ENCODE measurements at regions not wholly inside any gene's neighbourhood (a gene's known extent, or its start where the extent isn't known, plus 50 kb on each side); places are given as distances from the start of the nearest gene placed in this dataset.

GRCh38 chr13:111006506-111007031 is 91.7 kb upstream of the ANKRD10 start:
- H3K27ac ChIP-seq (replicated peaks; ENCODE audit: low read length) = no peak overlapping the region
- H3K18ac ChIP-seq (ENCODE audit: low read length) = no peak overlapping the region
- H2AFZ ChIP-seq (ENCODE audit: low read length) = peak overlapping the region; percentile 67
- H3K14ac ChIP-seq (ENCODE audit: low read length) = no peak overlapping the region
- no CpG with 5 or more reads among the region's 13 CpGs for WGBS, 2 donors (ENCODE audit: extremely low coverage in 2 of 2, insufficient read length in 2 of 2, insufficient replicate concordance in 1 of 2)
- H3K79me1 ChIP-seq (ENCODE audit: low read depth, low read length) = no peaks in the 10 kb centered on the region
- H3K23ac ChIP-seq (ENCODE audit: low read depth, low read length, poor library complexity) = no peak overlapping the region
- no peak overlapping the region for H3K9ac ChIP-seq (ENCODE audit: low read depth, low read length, poor library complexity)
- H3K4me2 ChIP-seq (ENCODE audit: insufficient read depth, low read length, poor library complexity, severe bottlenecking) = no peak overlapping the region
- H4K91ac ChIP-seq (ENCODE audit: low read depth, low read length, poor library complexity) = no peak overlapping the region
- no peak overlapping the region for H2BK12ac ChIP-seq (ENCODE audit: low read length)
- no peak overlapping the region for H4K8ac ChIP-seq (ENCODE audit: low read depth, low read length)
- no peak overlapping the region for H3K4me3 ChIP-seq (ENCODE audit: low read length in 2 of 2)
- peaks cover 0 to 5% (median 0%) of the 10 kb centered on the region in 3 experiments for H3K27me3 ChIP-seq (ENCODE audit: control insufficient read depth in 3 of 3, insufficient read depth in 3 of 3, low read depth in 1 of 3, low read length in 3 of 3)
- no peaks in the 10 kb centered on the region for H3K9me3 ChIP-seq (replicated peaks in 1 of 2; ENCODE audit: control insufficient read depth in 2 of 2, insufficient read depth in 1 of 2, low read depth in 1 of 2, low read length in 2 of 2)
- peaks cover 0 to 5% of the 10 kb centered on the region in 2 donors for H3K4me1 ChIP-seq (ENCODE audit: control insufficient read depth in 2 of 2, insufficient read depth in 1 of 2, low read depth in 1 of 2, low read length in 2 of 2)
- no peak overlapping the region for H2BK15ac ChIP-seq (ENCODE audit: low read length)
- no peak overlapping the region for H2BK5ac ChIP-seq (ENCODE audit: low read length)
- no peaks in the 10 kb centered on the region for H3K36me3 ChIP-seq (replicated peaks in 1 of 2; ENCODE audit: control insufficient read depth in 2 of 2, insufficient read depth in 2 of 2, low read length in 2 of 2)
- DNase-seq (ENCODE audit: low spot score) = peak; percentile 1
- no peak overlapping the region for H2AK5ac ChIP-seq (ENCODE audit: low read depth, low read length)
- no peak overlapping the region for H2BK120ac ChIP-seq (ENCODE audit: low read depth, low read length)
- H3K4ac ChIP-seq (ENCODE audit: low read length) = no peak overlapping the region

GRCh38 chr13:111005808-111006505 is 91.1 kb upstream of the ANKRD10 start:
- H3K18ac ChIP-seq (ENCODE audit: low read length) = no peak overlapping the region
- no peak overlapping the region for H2AK5ac ChIP-seq (ENCODE audit: low read depth, low read length)
- no peak overlapping the region for H2AFZ ChIP-seq (ENCODE audit: low read length)
- no peak overlapping the region for H2BK5ac ChIP-seq (ENCODE audit: low read length)
- H3K14ac ChIP-seq (ENCODE audit: low read length) = no peak overlapping the region
- H3K4me2 ChIP-seq (ENCODE audit: insufficient read depth, low read length, poor library complexity, severe bottlenecking) = no peak overlapping the region
- H2BK120ac ChIP-seq (ENCODE audit: low read depth, low read length) = no peak overlapping the region
- WGBS, 2 donors (ENCODE audit: extremely low coverage in 2 of 2, insufficient read length in 2 of 2, insufficient replicate concordance in 1 of 2) = no CpG with 5 or more reads among the region's 16 CpGs
- no peaks in the 10 kb centered on the region for H3K9me3 ChIP-seq (replicated peaks in 1 of 2; ENCODE audit: control insufficient read depth in 2 of 2, insufficient read depth in 1 of 2, low read depth in 1 of 2, low read length in 2 of 2)
- H3K4me1 ChIP-seq (ENCODE audit: control insufficient read depth in 2 of 2, insufficient read depth in 1 of 2, low read depth in 1 of 2, low read length in 2 of 2) = peaks cover 0 to 5% of the 10 kb centered on the region in 2 donors
- H3K4me3 ChIP-seq (ENCODE audit: low read length in 2 of 2) = peak overlapping the region in 1 of 2 donors; percentile 12
- peaks cover 0 to 7% (median 0%) of the 10 kb centered on the region in 3 experiments for H3K27me3 ChIP-seq (ENCODE audit: control insufficient read depth in 3 of 3, insufficient read depth in 3 of 3, low read depth in 1 of 3, low read length in 3 of 3)
- no peak overlapping the region for H4K91ac ChIP-seq (ENCODE audit: low read depth, low read length, poor library complexity)
- H2BK12ac ChIP-seq (ENCODE audit: low read length) = no peak overlapping the region
- no peaks in the 10 kb centered on the region for H3K36me3 ChIP-seq (replicated peaks in 1 of 2; ENCODE audit: control insufficient read depth in 2 of 2, insufficient read depth in 2 of 2, low read length in 2 of 2)
- no peak for DNase-seq (ENCODE audit: low spot score)
- H3K79me1 ChIP-seq (ENCODE audit: low read depth, low read length) = no peaks in the 10 kb centered on the region
- H2BK15ac ChIP-seq (ENCODE audit: low read length) = no peak overlapping the region
- H3K27ac ChIP-seq (replicated peaks; ENCODE audit: low read length) = no peak overlapping the region
- H3K9ac ChIP-seq (ENCODE audit: low read depth, low read length, poor library complexity) = no peak overlapping the region
- H3K4ac ChIP-seq (ENCODE audit: low read length) = no peak overlapping the region
- H4K8ac ChIP-seq (ENCODE audit: low read depth, low read length) = no peak overlapping the region
- H3K23ac ChIP-seq (ENCODE audit: low read depth, low read length, poor library complexity) = no peak overlapping the region

- Histone ChIP-seq H3K4me1 (ENCODE audit: control insufficient read depth in 2 of 2, insufficient read depth in 1 of 2, low read depth in 1 of 2, low read length in 2 of 2) (peaks cover 0 to 5% of the 10 kb centered on the region in 2 donors), H2AK5ac (ENCODE audit: low read depth, low read length) (no peak overlapping the region), H3K18ac (ENCODE audit: low read length) (no peak overlapping the region), H3K4me3 (ENCODE audit: low read length in 2 of 2) (peak overlapping the region in 1 of 2 donors; percentile 43), H3K4me2 (ENCODE audit: insufficient read depth, low read length, poor library complexity, severe bottlenecking) (no peak overlapping the region), H2BK5ac (ENCODE audit: low read length) (no peak overlapping the region), H3K27me3 (ENCODE audit: control insufficient read depth in 3 of 3, insufficient read depth in 3 of 3, low read depth in 1 of 3, low read length in 3 of 3) (peaks cover 0 to 11% (median 0%) of the 10 kb centered on the region in 3 experiments), H2BK12ac (ENCODE audit: low read length) (no peak overlapping the region), H3K14ac (ENCODE audit: low read length) (no peak overlapping the region), H4K91ac (ENCODE audit: low read depth, low read length, poor library complexity) (no peak overlapping the region), H3K36me3 (replicated peaks in 1 of 2; ENCODE audit: control insufficient read depth in 2 of 2, insufficient read depth in 2 of 2, low read length in 2 of 2) (no peaks in the 10 kb centered on the region), H3K23ac (ENCODE audit: low read depth, low read length, poor library complexity) (no peak overlapping the region), H3K9me3 (replicated peaks in 1 of 2; ENCODE audit: control insufficient read depth in 2 of 2, insufficient read depth in 1 of 2, low read depth in 1 of 2, low read length in 2 of 2) (no peaks in the 10 kb centered on the region), H3K27ac (replicated peaks; ENCODE audit: low read length) (no peak overlapping the region), H3K4ac (ENCODE audit: low read length) (no peak overlapping the region), H3K9ac (ENCODE audit: low read depth, low read length, poor library complexity) (no peak overlapping the region), H2AFZ (ENCODE audit: low read length) (no peak overlapping the region), H3K79me1 (ENCODE audit: low read depth, low read length) (no peaks in the 10 kb centered on the region), H2BK15ac (ENCODE audit: low read length) (no peak overlapping the region), H2BK120ac (ENCODE audit: low read depth, low read length) (no peak overlapping the region), H4K8ac (ENCODE audit: low read depth, low read length) (no peak overlapping the region)
- no peak for DNase-seq (ENCODE audit: low spot score)
- no CpG with 5 or more reads among the region's 6 CpGs for WGBS, 2 donors (ENCODE audit: extremely low coverage in 2 of 2, insufficient read length in 2 of 2, insufficient replicate concordance in 1 of 2)
These were observed 90.5 kb upstream of the ANKRD10 start for GRCh38 chr13:111005364-111005763.

- Histone ChIP-seq H3K4ac (ENCODE audit: low read length) (no peak overlapping the region), H3K4me2 (ENCODE audit: insufficient read depth, low read length, poor library complexity, severe bottlenecking) (no peak overlapping the region), H2AK5ac (ENCODE audit: low read depth, low read length) (no peak overlapping the region), H2BK12ac (ENCODE audit: low read length) (no peak overlapping the region), H3K23ac (ENCODE audit: low read depth, low read length, poor library complexity) (no peak overlapping the region), H3K4me1 (ENCODE audit: control insufficient read depth in 2 of 2, insufficient read depth in 1 of 2, low read depth in 1 of 2, low read length in 2 of 2) (peaks cover 0 to 5% of the 10 kb centered on the region in 2 donors), H3K9me3 (replicated peaks in 1 of 2; ENCODE audit: control insufficient read depth in 2 of 2, insufficient read depth in 1 of 2, low read depth in 1 of 2, low read length in 2 of 2) (no peaks in the 10 kb centered on the region), H2BK120ac (ENCODE audit: low read depth, low read length) (no peak overlapping the region), H3K79me1 (ENCODE audit: low read depth, low read length) (no peaks in the 10 kb centered on the region), H3K36me3 (replicated peaks in 1 of 2; ENCODE audit: control insufficient read depth in 2 of 2, insufficient read depth in 2 of 2, low read length in 2 of 2) (no peaks in the 10 kb centered on the region), H3K27me3 (ENCODE audit: control insufficient read depth in 3 of 3, insufficient read depth in 3 of 3, low read depth in 1 of 3, low read length in 3 of 3) (peaks cover 0 to 15% (median 0%) of the 10 kb centered on the region in 3 experiments), H3K27ac (replicated peaks; ENCODE audit: low read length) (no peak overlapping the region), H3K9ac (ENCODE audit: low read depth, low read length, poor library complexity) (no peak overlapping the region), H2AFZ (ENCODE audit: low read length) (no peak overlapping the region), H4K91ac (ENCODE audit: low read depth, low read length, poor library complexity) (no peak overlapping the region), H4K8ac (ENCODE audit: low read depth, low read length) (no peak overlapping the region), H3K18ac (ENCODE audit: low read length) (no peak overlapping the region), H3K14ac (ENCODE audit: low read length) (no peak overlapping the region), H2BK15ac (ENCODE audit: low read length) (no peak overlapping the region), H3K4me3 (ENCODE audit: low read length in 2 of 2) (no peak overlapping the region), H2BK5ac (ENCODE audit: low read length) (no peak overlapping the region)
- no CpG with 5 or more reads among the region's 6 CpGs for WGBS, 2 donors (ENCODE audit: extremely low coverage in 2 of 2, insufficient read length in 2 of 2, insufficient replicate concordance in 1 of 2)
- DNase-seq (ENCODE audit: low spot score) = no peak
These were observed 89.6 kb upstream of the ANKRD10 start for GRCh38 chr13:111004444-111004843.

Measured in neuronal stem cell (in vitro differentiated cells).